HepG2 (cell line): ENCODE measurements at regions not wholly inside any gene's neighbourhood (a gene's known extent, or its start where the extent isn't known, plus 50 kb on each side); places are given as distances from the start of the nearest gene placed in this dataset.
A peak's percentile ranks its signal among the peaks of the same experiment; 100 is the strongest.

Experiments used
- ATF6 ChIP-seq: sonication (generic); formaldehyde crosslinking; conservative IDR thresholded peaks from 2 replicates; pipeline ENCODE4 v1.4.0; 2020; ENCODE audit warnings: missing genetic modification reagents
- DR1 ChIP-seq: sonication (generic); formaldehyde crosslinking; IDR thresholded peaks from 2 replicates; pipeline ENCODE4 v1.8.0; 2021; ENCODE audit warnings: mild to moderate bottlenecking, missing genetic modification reagents, inconsistent platforms
- FOXP1 ChIP-seq, 2 experiments: fragments of 450-650 bp in 1 of 2; IDR thresholded peaks; 2 replicates each; pipeline ENCODE4 v1.6.1; 2017 to 2018; ENCODE audit warnings: antibody characterized with exemption in 1 of 2
- HMGXB3 ChIP-seq: sonication (generic); formaldehyde crosslinking; IDR thresholded peaks from 2 replicates; pipeline ENCODE4 v1.4.0; 2020; ENCODE audit warnings: missing genetic modification reagents, borderline replicate concordance
- HOXD1 ChIP-seq: sonication (generic); formaldehyde crosslinking; IDR thresholded peaks from 2 replicates; pipeline ENCODE4 v1.5.0; 2020; ENCODE audit warnings: missing genetic modification reagents
- PBX3 ChIP-seq: sonication (generic); formaldehyde crosslinking; IDR thresholded peaks from 2 replicates; pipeline ENCODE4 v1.8.1; 2023; ENCODE audit warnings: missing genetic modification reagents, inconsistent platforms, borderline replicate concordance
- SNAPC2 ChIP-seq: sonication (generic); formaldehyde crosslinking; IDR thresholded peaks from 2 replicates; pipeline ENCODE4 v1.8.1; 2022; ENCODE audit warnings: mild to moderate bottlenecking, missing genetic modification reagents
- SRSF9 ChIP-seq: fragments of 200-400 bp; formaldehyde crosslinking; IDR thresholded peaks from 2 replicates; pipeline ENCODE4 v1.6.1; 2018; ENCODE audit warnings: borderline replicate concordance, mild to moderate bottlenecking, low read depth, low read length; ENCODE audit not compliant: insufficient read depth, poor library complexity, severe bottlenecking
- THAP7 ChIP-seq: sonication (generic); formaldehyde crosslinking; IDR thresholded peaks from 2 replicates; pipeline ENCODE4 v1.8.1; 2023; ENCODE audit warnings: mild to moderate bottlenecking, missing genetic modification reagents
- ZBTB25 ChIP-seq: IDR thresholded peaks from 2 replicates; pipeline ENCODE4 v1.6.1; 2018; ENCODE audit warnings: missing genetic modification reagents
- ZKSCAN1 ChIP-seq: fragments of 150-350 bp; IDR thresholded peaks from 2 replicates; pipeline ENCODE4 v1.6.1; 2014; ENCODE audit warnings: low read length
- ZNF136 ChIP-seq: sonication (generic); formaldehyde crosslinking; IDR thresholded peaks from 2 replicates; pipeline ENCODE4 v1.8.1; 2022; ENCODE audit warnings: low read depth, mild to moderate bottlenecking, moderate library complexity, missing genetic modification reagents
- ZNF512 ChIP-seq: sonication (generic); formaldehyde crosslinking; IDR thresholded peaks from 2 replicates; pipeline ENCODE4 v1.4.0; 2020; ENCODE audit warnings: mild to moderate bottlenecking, missing genetic modification reagents
- ZNF530 ChIP-seq: sonication (generic); formaldehyde crosslinking; IDR thresholded peaks from 2 replicates; pipeline ENCODE4 v1.5.0; 2020; ENCODE audit warnings: low read depth, mild to moderate bottlenecking, missing genetic modification reagents
- ZNF580 ChIP-seq: IDR thresholded peaks from 2 replicates; pipeline ENCODE4 v1.6.1; 2016; ENCODE audit warnings: low read depth, borderline replicate concordance

GRCh38 chr14:53613404-53614253, 343.0 kb downstream of the BMP4 start (continued):
- peak; percentile 80; the same call in 1 of the 2 replicates for TF ChIP-seq ZBTB25
- no peak for TF ChIP-seq PBX3 (CRISPR knock-in tag)
- no peak for TF ChIP-seq SRSF9
- no peak for TF ChIP-seq ATF6 (CRISPR knock-in tag)
- TF ChIP-seq ZKSCAN1: no peak
- TF ChIP-seq ZNF580 (CRISPR knock-in tag): peak; percentile 90; the same call in 1 of the 2 replicates
- TF ChIP-seq ZNF512: no peak
- TF ChIP-seq ZNF136 (CRISPR knock-in tag): no peak; the same call in 1 of the 2 replicates
- TF ChIP-seq ZNF530 (CRISPR knock-in tag): no peak
- TF ChIP-seq DR1 (CRISPR knock-in tag): peak; percentile 54; the same call in 1 of the 2 replicates
- TF ChIP-seq FOXP1 (IDR thresholded peaks at IDR 0.05): peak; percentile 93
- peak; percentile 98 for TF ChIP-seq FOXP1 (CRISPR knock-in tag; IDR thresholded peaks at IDR 0.05)
- TF ChIP-seq SNAPC2: no peak; the same call in 1 of the 2 replicates
- TF ChIP-seq HMGXB3 (CRISPR knock-in tag): peak; percentile 81; the same call in 1 of the 2 replicates
- TF ChIP-seq HOXD1 (CRISPR knock-in tag): peak; percentile 71; the same call in 1 of the 2 replicates
- peak; percentile 72; the same call in 1 of the 2 replicates for TF ChIP-seq THAP7 (CRISPR knock-in tag)
